Cardiac fibroblast (primary cell): ENCODE measurements at regions not wholly inside any gene's neighbourhood (a gene's known extent, or its start where the extent isn't known, plus 50 kb on each side); places are given as distances from the start of the nearest gene placed in this dataset.

ENCODE experiments used
- DNase-seq, 2 donors: peaks; one replicate each; pipeline versions ENCODE4 v3.0.0 to v3.0.0-alpha.2; 2010; ENCODE audit warnings: low read depth in 2 of 2
- H3K4me3 ChIP-seq, 2 donors: replicated peaks in 1 of 2; 1 replicate in 1 of 2; 2 replicates in 1 of 2; pipeline ENCODE4 v1.5.1; 2011; ENCODE audit warnings: low read depth in 2 of 2, low read length in 2 of 2, mild to moderate bottlenecking in 2 of 2, moderate library complexity in 1 of 2
- CTCF ChIP-seq: IDR thresholded peaks from one replicate; pipeline ENCODE4 v1.5.1; 2011; ENCODE audit warnings: low read depth, mild to moderate bottlenecking, low read length, inconsistent platforms

- no peak for DNase-seq
- no peak for TF ChIP-seq CTCF
- H3K4me3 ChIP-seq = no peak overlapping the region
These were observed 1314.2 kb downstream of the OTOL1 start for GRCh38 chr3:162810776-162811175.

- H3K4me3 ChIP-seq = no peak overlapping the region
- no peak for DNase-seq
- TF ChIP-seq CTCF = no peak
These were observed 1346.1 kb downstream of the OTOL1 start for GRCh38 chr3:162842549-162843216.

GRCh38 chr3:162845918-162846317, 1349.3 kb downstream of the OTOL1 start:
- no peak for TF ChIP-seq CTCF
- DNase-seq = no peak
- H3K4me3 ChIP-seq = no peak overlapping the region

GRCh38 chr3:162847511-162847910, 1350.9 kb downstream of the OTOL1 start:
- TF ChIP-seq CTCF = no peak
- no peak for DNase-seq
- no peak overlapping the region for H3K4me3 ChIP-seq

GRCh38 chr3:162863579-162863978, 1367.0 kb downstream of the OTOL1 start:
- no peak for DNase-seq
- TF ChIP-seq CTCF = no peak
- no peak overlapping the region for H3K4me3 ChIP-seq

- no peak for TF ChIP-seq CTCF
- DNase-seq = no peak
- no peak overlapping the region for H3K4me3 ChIP-seq
These were observed 1368.9 kb downstream of the OTOL1 start for GRCh38 chr3:162865466-162865865.

- TF ChIP-seq CTCF = no peak
- no peak overlapping the region for H3K4me3 ChIP-seq
- no peak for DNase-seq
These were observed 1382.5 kb downstream of the OTOL1 start for GRCh38 chr3:162879021-162879562.
